ENCODE measurements at regions not wholly inside any gene's neighbourhood (a gene's known extent, or its start where the extent isn't known, plus 50 kb on each side); places are given as distances from the start of the nearest gene placed in this dataset.
"Not testable (repeated sequence)": the region's sequence is repeated elsewhere in the genome, so short reads cannot be mapped to it uniquely, and the experiment has no call there.

DNA sequence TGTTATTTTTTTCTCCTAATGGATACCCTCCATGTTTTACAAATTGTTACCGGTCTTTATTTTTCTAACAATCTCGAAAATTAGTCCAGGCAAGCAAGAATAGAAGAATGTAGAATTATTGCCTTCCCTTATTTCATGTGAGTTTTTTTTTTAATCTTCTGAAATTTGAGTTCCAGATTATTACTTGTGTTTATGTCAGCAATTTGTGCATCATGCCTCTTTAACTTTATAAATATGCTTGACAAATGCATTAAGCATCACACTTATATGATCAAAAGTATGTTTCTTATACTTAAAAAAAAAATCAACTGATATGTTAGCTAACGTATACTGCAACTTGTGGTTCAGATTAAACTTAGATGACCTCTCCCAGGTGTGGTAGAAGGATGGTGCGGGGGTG lies 242.7 kb upstream of the VSTM2A start:
- H3K9me3 Mint-ChIP-seq, result peaks cover 0 to 58% (median 38%) of the 10 kb centered on the region in 6 donors
- DNase-seq, result no peak
- H3K36me3 Mint-ChIP-seq, result peaks cover 0 to 3% (median 0%) of the 10 kb centered on the region in 3 donors
- H3K4me3 Mint-ChIP-seq, result no peak overlapping the region
- H3K27ac Mint-ChIP-seq, result no peak overlapping the region
- no peaks in the 10 kb centered on the region for H3K4me1 Mint-ChIP-seq
- H3K27me3 Mint-ChIP-seq (ENCODE audit: low read depth in 3 of 3), result peaks cover 0 to 5% (median 0%) of the 10 kb centered on the region in 3 donors

- not testable (repeated sequence) for H3K4me3 Mint-ChIP-seq; H3K9me3 Mint-ChIP-seq; H3K36me3 Mint-ChIP-seq; H3K4me1 Mint-ChIP-seq; H3K27ac Mint-ChIP-seq; H3K27me3 Mint-ChIP-seq (ENCODE audit: low read depth in 3 of 3); DNase-seq
Measured at GRCh38 chr7:54315955-54316354, 226.2 kb upstream of the VSTM2A start.

DNA sequence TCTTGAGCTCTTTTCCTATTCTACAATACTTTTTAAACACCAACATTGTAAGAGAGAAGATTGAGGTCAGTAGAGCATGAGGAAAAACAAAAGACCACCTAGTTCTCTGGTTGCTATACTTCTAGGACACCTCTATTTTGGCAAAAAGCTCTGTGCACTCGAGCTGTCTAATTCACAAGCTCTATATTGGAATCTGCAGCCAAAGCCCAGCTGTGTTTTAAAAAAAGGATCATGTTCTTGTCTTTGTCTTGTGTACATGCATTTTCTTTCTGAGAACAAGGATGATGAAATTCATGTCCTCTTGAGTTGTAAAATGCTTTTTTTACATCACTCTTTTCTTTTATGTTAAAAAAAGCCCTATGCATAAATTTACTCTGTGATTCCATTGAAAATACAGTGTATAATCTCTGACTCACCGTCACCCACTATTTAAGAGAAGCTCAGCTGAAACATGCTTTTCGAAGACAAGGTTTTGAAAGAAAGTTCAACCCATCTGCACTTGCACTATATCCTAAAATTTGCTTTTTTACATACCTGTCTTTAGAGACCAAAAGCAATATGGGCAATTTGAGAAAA lies 215.5 kb upstream of the VSTM2A start:
- H3K4me1 Mint-ChIP-seq, result no peaks in the 10 kb centered on the region
- H3K9me3 Mint-ChIP-seq, result peaks cover 15 to 53% (median 34%) of the 10 kb centered on the region in 6 donors
- H3K4me3 Mint-ChIP-seq, result no peak overlapping the region
- no peaks in the 10 kb centered on the region for H3K27me3 Mint-ChIP-seq (ENCODE audit: low read depth in 3 of 3)
- H3K27ac Mint-ChIP-seq, result no peak overlapping the region
- DNase-seq, result no peak
- H3K36me3 Mint-ChIP-seq, result peaks cover 0 to 3% (median 0%) of the 10 kb centered on the region in 3 donors

GRCh38 chr7:54330216-54330800 lies 211.9 kb upstream of the VSTM2A start:
- Mint-ChIP-seq H3K36me3 (peaks cover 0 to 4% (median 0%) of the 10 kb centered on the region in 3 donors), H3K4me1 (no peaks in the 10 kb centered on the region), H3K9me3 (peaks cover 10 to 50% (median 29%) of the 10 kb centered on the region in 6 donors), H3K27ac (no peak overlapping the region), H3K27me3 (ENCODE audit: low read depth in 3 of 3) (peaks cover 0 to 2% (median 0%) of the 10 kb centered on the region in 3 donors), H3K4me3 (no peak overlapping the region)
- DNase-seq, result no peak

DNA sequence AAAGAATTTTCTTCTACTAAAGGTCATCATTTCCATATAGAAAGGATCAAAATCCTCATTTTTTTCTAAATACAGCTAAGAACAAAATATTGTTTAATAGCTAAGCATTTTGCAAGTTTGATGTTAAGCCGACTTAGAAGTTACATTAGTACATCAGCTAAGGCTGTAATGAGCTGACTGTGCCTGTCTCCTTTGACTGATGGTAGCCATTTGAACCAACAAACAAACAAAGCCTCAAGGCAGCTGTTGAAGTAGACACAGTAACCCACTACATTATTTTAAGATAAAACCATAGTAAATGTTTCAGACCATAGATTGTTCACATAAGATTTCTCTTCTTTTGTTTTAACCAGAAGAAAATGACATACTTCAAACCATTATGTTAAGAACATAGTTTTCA lies 210.9 kb upstream of the VSTM2A start:
- DNase-seq, result no peak
- peaks cover 10 to 48% (median 28%) of the 10 kb centered on the region in 6 donors for H3K9me3 Mint-ChIP-seq
- H3K27me3 Mint-ChIP-seq (ENCODE audit: low read depth in 3 of 3), result peaks cover 0 to 2% (median 0%) of the 10 kb centered on the region in 3 donors
- H3K4me3 Mint-ChIP-seq, result no peak overlapping the region
- H3K36me3 Mint-ChIP-seq, result peaks cover 0 to 4% (median 0%) of the 10 kb centered on the region in 3 donors
- no peak overlapping the region for H3K27ac Mint-ChIP-seq
- no peaks in the 10 kb centered on the region for H3K4me1 Mint-ChIP-seq

DNA sequence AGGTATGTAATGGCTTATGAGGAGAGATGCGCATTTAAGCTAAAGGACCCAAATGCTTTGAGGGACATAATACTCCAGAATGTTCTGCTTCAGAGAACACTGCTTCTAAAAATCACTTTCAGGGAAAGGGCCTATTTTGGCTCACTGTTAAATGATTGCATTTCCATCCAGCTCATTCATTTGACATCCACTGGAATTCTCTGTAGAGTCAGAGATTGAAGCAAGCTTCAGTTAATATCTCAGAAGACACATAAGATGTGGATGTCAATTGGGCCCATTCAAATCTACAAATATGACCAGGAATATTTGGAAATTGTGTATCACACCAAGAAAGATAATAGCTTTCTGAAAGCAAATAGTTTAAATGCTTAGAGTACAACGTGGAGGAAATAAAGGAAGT lies 209.9 kb upstream of the VSTM2A start:
- Mint-ChIP-seq H3K27ac (no peak overlapping the region), H3K9me3 (peaks cover 10 to 48% (median 25%) of the 10 kb centered on the region in 6 donors), H3K27me3 (ENCODE audit: low read depth in 3 of 3) (peaks cover 0 to 2% (median 0%) of the 10 kb centered on the region in 3 donors), H3K36me3 (peaks cover 0 to 4% (median 0%) of the 10 kb centered on the region in 3 donors), H3K4me3 (no peak overlapping the region), H3K4me1 (no peaks in the 10 kb centered on the region)
- DNase-seq, result no peak

GRCh38 chr7:54333952-54334351 lies 208.2 kb upstream of the VSTM2A start:
- Mint-ChIP-seq H3K9me3 (peaks cover 12 to 58% (median 30%) of the 10 kb centered on the region in 6 donors), H3K4me3 (no peak overlapping the region), H3K27ac (no peak overlapping the region), H3K36me3 (peaks cover 0 to 4% (median 0%) of the 10 kb centered on the region in 3 donors), H3K27me3 (ENCODE audit: low read depth in 3 of 3) (peaks cover 0 to 2% (median 0%) of the 10 kb centered on the region in 3 donors), H3K4me1 (no peaks in the 10 kb centered on the region)
- no peak for DNase-seq

DNA sequence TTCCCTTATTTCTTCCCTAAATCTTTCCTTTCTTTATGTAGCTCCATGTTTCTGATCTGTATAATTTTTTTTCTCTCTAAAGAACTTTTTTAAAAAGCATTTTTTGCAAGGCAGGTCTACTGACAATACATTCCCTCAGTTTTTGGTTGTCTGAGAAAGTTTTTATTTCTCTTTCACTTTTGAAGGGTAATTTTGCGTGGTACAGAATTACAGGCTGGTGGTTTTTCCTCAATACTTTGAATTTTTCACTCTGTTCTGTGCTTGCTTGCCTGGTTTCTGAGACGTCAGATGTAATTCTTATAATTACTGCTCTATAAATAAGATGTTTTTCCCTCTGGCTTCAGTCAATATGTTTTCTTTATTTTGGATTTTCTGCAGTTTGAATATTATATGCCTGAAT lies 205.4 kb upstream of the VSTM2A start:
- Mint-ChIP-seq H3K27ac (no peak overlapping the region), H3K9me3 (peaks cover 12 to 69% (median 38%) of the 10 kb centered on the region in 6 donors), H3K36me3 (peaks cover 0 to 4% (median 0%) of the 10 kb centered on the region in 3 donors), H3K4me3 (no peak overlapping the region), H3K4me1 (no peaks in the 10 kb centered on the region), H3K27me3 (ENCODE audit: low read depth in 3 of 3) (peaks cover 0 to 2% (median 0%) of the 10 kb centered on the region in 3 donors)
- DNase-seq, result no peak

- peaks cover 0 to 2% (median 0%) of the 10 kb centered on the region in 3 donors for H3K27me3 Mint-ChIP-seq (ENCODE audit: low read depth in 3 of 3)
- no peak overlapping the region for H3K4me3 Mint-ChIP-seq
- H3K36me3 Mint-ChIP-seq, result peaks cover 0 to 4% (median 0%) of the 10 kb centered on the region in 3 donors
- H3K4me1 Mint-ChIP-seq, result no peaks in the 10 kb centered on the region
- H3K27ac Mint-ChIP-seq, result no peak overlapping the region
- no peak for DNase-seq
- peaks cover 9 to 69% (median 36%) of the 10 kb centered on the region in 6 donors for H3K9me3 Mint-ChIP-seq
Measured at GRCh38 chr7:54337466-54337865, 204.7 kb upstream of the VSTM2A start.

GRCh38 chr7:54338319-54338718 lies 203.9 kb upstream of the VSTM2A start:
- no peak overlapping the region for H3K4me3 Mint-ChIP-seq
- H3K27ac Mint-ChIP-seq, result no peak overlapping the region
- DNase-seq, result no peak
- peaks cover 4 to 68% (median 37%) of the 10 kb centered on the region in 6 donors for H3K9me3 Mint-ChIP-seq
- peaks cover 0 to 2% (median 0%) of the 10 kb centered on the region in 3 donors for H3K27me3 Mint-ChIP-seq (ENCODE audit: low read depth in 3 of 3)
- H3K36me3 Mint-ChIP-seq, result peaks cover 0 to 4% (median 0%) of the 10 kb centered on the region in 3 donors
- H3K4me1 Mint-ChIP-seq, result no peaks in the 10 kb centered on the region

DNA sequence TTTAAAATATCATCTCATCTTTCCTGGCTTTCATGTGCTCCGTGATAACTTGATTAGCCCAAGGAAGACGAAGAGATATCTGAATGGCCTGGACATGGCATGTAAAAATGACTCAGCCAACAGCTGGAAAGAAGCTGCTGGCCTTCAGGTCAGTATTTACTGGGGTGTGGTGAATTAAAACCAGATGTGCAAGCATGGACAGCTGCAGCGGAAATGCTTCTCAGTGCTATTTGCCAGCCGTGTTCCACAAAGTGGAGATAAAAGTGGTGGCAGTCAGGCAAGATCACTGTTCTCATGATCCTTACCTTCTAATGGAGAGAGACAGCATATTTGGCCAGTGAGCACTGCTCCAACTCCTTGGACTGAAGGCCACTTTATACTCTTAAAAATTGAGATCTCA lies 203.1 kb upstream of the VSTM2A start:
- no peak overlapping the region for H3K4me3 Mint-ChIP-seq
- no peaks in the 10 kb centered on the region for H3K4me1 Mint-ChIP-seq
- H3K27me3 Mint-ChIP-seq (ENCODE audit: low read depth in 3 of 3), result peaks cover 0 to 2% (median 2%) of the 10 kb centered on the region in 3 donors
- H3K27ac Mint-ChIP-seq, result no peak overlapping the region
- peaks cover 0 to 4% (median 0%) of the 10 kb centered on the region in 3 donors for H3K36me3 Mint-ChIP-seq
- DNase-seq, result no peak
- H3K9me3 Mint-ChIP-seq, result peaks cover 6 to 68% (median 40%) of the 10 kb centered on the region in 6 donors

GRCh38 chr7:54342458-54342857 lies 199.7 kb upstream of the VSTM2A start:
- peaks cover 0 to 2% (median 1%) of the 10 kb centered on the region in 3 donors for H3K27me3 Mint-ChIP-seq (ENCODE audit: low read depth in 3 of 3)
- H3K4me1 Mint-ChIP-seq, result no peaks in the 10 kb centered on the region
- DNase-seq, result no peak
- no peak overlapping the region for H3K27ac Mint-ChIP-seq
- H3K4me3 Mint-ChIP-seq, result no peak overlapping the region
- H3K9me3 Mint-ChIP-seq, result peaks cover 4 to 66% (median 47%) of the 10 kb centered on the region in 6 donors
- no peaks in the 10 kb centered on the region for H3K36me3 Mint-ChIP-seq

DNA sequence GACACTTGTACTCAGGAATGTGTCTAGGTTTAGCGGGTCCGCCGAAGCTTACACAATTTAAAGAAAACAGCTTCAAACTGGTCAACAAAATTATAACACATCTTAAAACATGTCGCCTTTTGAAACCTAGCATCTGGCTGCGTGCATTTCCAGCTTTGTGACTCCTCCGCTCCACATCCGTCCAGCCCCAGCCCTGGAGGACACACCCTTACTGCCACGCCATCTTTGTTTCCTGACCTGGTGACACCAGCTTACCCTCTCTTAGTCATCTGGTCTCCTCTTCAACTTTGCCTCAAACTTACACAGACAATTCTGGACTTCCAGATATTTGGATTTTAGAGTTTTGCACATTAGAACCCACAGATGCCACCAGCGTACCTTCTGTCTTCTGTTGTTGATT lies 198.7 kb upstream of the VSTM2A start:
- Mint-ChIP-seq H3K4me1 (no peaks in the 10 kb centered on the region), H3K36me3 (no peaks in the 10 kb centered on the region), H3K9me3 (peaks cover 10 to 68% (median 50%) of the 10 kb centered on the region in 6 donors), H3K4me3 (no peak overlapping the region), H3K27me3 (ENCODE audit: low read depth in 3 of 3) (peaks cover 0 to 2% (median 1%) of the 10 kb centered on the region in 3 donors), H3K27ac (no peak overlapping the region)
- DNase-seq, result no peak

DNA sequence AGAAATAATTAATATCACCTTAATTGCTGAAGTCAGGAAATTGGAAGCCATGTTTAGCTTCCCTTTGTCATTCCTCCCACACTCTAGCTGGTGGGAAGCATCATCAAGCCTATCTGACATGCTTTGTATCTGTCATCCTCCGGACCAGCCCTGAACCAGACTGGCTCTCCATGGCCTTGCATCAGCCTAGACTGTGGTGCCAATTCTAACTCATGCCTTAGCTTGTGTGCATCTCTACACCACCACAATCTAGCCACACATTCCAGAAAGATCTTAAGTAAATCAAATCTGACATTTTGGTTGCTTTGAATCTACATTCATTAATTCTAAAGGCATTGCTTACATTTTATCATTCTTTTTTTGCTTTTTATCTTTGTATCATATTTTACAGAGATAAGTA lies 196.4 kb upstream of the VSTM2A start:
- Mint-ChIP-seq H3K9me3 (peaks cover 15 to 63% (median 45%) of the 10 kb centered on the region in 6 donors), H3K4me3 (no peak overlapping the region), H3K4me1 (no peaks in the 10 kb centered on the region), H3K27ac (no peak overlapping the region), H3K36me3 (no peaks in the 10 kb centered on the region), H3K27me3 (ENCODE audit: low read depth in 3 of 3) (peaks cover 0 to 2% (median 1%) of the 10 kb centered on the region in 3 donors)
- no peak for DNase-seq

Data from immature natural killer cell (primary cell).